SK-N-SH treated with all-trans-retinoic acid at 6 μM for 48 hours (cell line): ENCODE measurements at regions not wholly inside any gene's neighbourhood (a gene's known extent, or its start where the extent isn't known, plus 50 kb on each side); places are given as distances from the start of the nearest gene placed in this dataset.

Source experiments
- PPARA ChIP-seq: fragments of 250-450 bp; sonication (Bioruptor Pico); IDR thresholded peaks from 2 replicates; pipeline ENCODE4 v1.5.0; 2020; ENCODE audit warnings: mild to moderate bottlenecking, borderline replicate concordance
- SNAI2 ChIP-seq: fragments of 250-450 bp; sonication (Bioruptor Pico); IDR thresholded peaks from 2 replicates; pipeline ENCODE4 v1.5.0; 2020; ENCODE audit warnings: mild to moderate bottlenecking, moderate library complexity
- ZFP30 ChIP-seq: fragments of 450-650 bp; formaldehyde crosslinking; IDR thresholded peaks from 2 replicates; pipeline ENCODE4 v1.5.0; 2022; ENCODE audit warnings: mild to moderate bottlenecking, moderate library complexity
- ZNF70 ChIP-seq: fragments of 450-650 bp; formaldehyde crosslinking; IDR thresholded peaks from 2 replicates; pipeline ENCODE4 v1.5.0; 2020; ENCODE audit warnings: mild to moderate bottlenecking, moderate library complexity
- TF ChIP-seq, protein P1 (sequence below): fragments of 250-450 bp; sonication (Bioruptor Pico); IDR thresholded peaks from 2 replicates; pipeline ENCODE4 v1.8.0; 2021; ENCODE audit warnings: low read depth, mild to moderate bottlenecking, moderate library complexity, borderline replicate concordance

- TF ChIP-seq SNAI2, result no peak
- TF ChIP-seq PPARA (CRISPR knock-in tag), result no peak
- TF ChIP-seq ZFP30, result no peak
- TF ChIP-seq ZNF70, result no peak
- TF ChIP-seq, protein P1, sequence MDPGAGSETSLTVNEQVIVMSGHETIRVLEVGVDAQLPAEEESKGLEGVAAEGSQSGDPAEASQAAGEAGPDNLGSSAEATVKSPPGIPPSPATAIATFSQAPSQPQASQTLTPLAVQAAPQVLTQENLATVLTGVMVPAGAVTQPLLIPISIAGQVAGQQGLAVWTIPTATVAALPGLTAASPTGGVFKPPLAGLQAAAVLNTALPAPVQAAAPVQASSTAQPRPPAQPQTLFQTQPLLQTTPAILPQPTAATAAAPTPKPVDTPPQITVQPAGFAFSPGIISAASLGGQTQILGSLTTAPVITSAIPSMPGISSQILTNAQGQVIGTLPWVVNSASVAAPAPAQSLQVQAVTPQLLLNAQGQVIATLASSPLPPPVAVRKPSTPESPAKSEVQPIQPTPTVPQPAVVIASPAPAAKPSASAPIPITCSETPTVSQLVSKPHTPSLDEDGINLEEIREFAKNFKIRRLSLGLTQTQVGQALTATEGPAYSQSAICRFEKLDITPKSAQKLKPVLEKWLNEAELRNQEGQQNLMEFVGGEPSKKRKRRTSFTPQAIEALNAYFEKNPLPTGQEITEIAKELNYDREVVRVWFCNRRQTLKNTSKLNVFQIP (CRISPR knock-in tag), result no peak
These were observed 113.4 kb upstream of the GLI2 start for GRCh38 chr2:120622159-120622869.
